ENCODE measurements at regions not wholly inside any gene's neighbourhood (a gene's known extent, or its start where the extent isn't known, plus 50 kb on each side); places are given as distances from the start of the nearest gene placed in this dataset.

- intact Hi-C loops (cut with DNase I, micrococcal nuclease), result no loop called here
- Histone ChIP-seq H3K9me3 (no peaks in the 10 kb centered on the region), H3K4me3 (no peak overlapping the region), H3K4me1 (ENCODE audit: low read depth) (no peaks in the 10 kb centered on the region), H3K36me3 (ENCODE audit: low read depth) (no peaks in the 10 kb centered on the region)
- DNase-seq (no peak), ATAC-seq (no peak)
- no peak for TF ChIP-seq CTCF (IDR thresholded peaks at IDR 0.05)
These were observed 135.0 kb downstream of the IRS1 start for GRCh38 chr2:226664661-226665060.

DNA sequence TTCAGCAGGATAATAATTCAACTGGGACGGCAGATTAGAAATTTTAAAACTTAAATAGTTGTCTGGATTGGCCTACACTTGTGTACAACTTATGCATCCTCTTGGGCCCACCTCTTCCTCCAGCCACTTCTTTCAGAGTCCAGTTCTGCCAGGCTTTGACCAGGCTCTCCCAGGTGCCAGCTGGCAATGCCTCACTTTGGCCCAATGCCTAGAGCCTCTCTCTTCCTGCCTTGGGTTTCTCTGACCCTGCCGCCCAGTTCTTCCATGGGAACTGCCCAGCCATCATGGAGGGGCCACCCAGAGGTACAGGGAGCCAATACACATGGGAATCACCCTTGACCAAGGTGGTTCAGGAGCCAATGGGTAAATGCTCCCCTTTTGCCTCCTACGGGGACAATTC lies 135.5 kb downstream of the IRS1 start:
- DNase-seq, result no peak
- H3K36me3 ChIP-seq (ENCODE audit: low read depth), result no peaks in the 10 kb centered on the region
- no peak for TF ChIP-seq CTCF (IDR thresholded peaks at IDR 0.05)
- ATAC-seq, result no peak
- no peaks in the 10 kb centered on the region for H3K9me3 ChIP-seq
- no peak overlapping the region for H3K4me3 ChIP-seq
- H3K4me1 ChIP-seq (ENCODE audit: low read depth), result no peaks in the 10 kb centered on the region
- intact Hi-C loops (cut with DNase I, micrococcal nuclease), result no loop called here

DNA sequence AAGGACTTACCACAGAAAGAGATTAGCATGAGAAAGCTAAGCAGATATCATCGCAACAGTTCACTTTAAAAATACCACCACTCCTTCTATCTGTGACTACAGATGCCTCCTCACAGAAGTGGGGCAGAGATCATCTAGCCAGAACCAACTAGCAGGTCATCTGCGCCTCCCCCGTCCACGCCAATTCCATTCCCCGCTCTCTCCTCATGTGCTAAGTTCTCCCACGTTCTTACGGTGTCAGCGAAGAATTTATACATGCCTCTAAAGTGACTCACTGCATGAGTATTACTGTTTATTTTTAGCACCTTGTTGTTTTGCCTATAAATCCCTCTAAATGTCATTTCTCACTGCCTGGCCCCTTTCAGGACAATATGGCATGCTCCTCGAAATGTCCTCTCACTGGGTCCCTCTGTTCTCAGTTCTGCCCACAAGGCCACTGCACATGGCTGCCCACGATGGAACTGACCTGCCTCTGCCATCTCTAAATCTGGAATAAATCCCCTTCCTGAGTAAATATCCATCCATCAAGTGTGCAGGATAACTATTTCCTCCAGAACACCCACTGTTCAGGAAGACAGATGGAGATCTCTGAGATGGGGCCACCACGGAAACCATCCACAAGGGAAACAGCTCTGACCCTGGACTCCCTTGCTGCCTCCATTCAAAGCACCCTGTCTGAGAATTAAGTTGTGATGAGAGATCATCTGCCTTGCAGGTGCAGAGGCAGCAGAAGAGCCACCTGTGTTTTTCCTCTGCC lies 137.7 kb downstream of the IRS1 start:
- no peak for TF ChIP-seq CTCF (IDR thresholded peaks at IDR 0.05)
- ATAC-seq (peak; percentile 34), DNase-seq (no peak)
- intact Hi-C loops (cut with DNase I, micrococcal nuclease), result no loop called here
- no peaks in the 10 kb centered on the region for H3K36me3 ChIP-seq (ENCODE audit: low read depth)
- no peaks in the 10 kb centered on the region for H3K4me1 ChIP-seq (ENCODE audit: low read depth)
- no peaks in the 10 kb centered on the region for H3K9me3 ChIP-seq
- no peak overlapping the region for H3K4me3 ChIP-seq

GRCh38 chr2:226660526-226660925 lies 139.1 kb downstream of the IRS1 start:
- Histone ChIP-seq H3K36me3 (ENCODE audit: low read depth) (no peaks in the 10 kb centered on the region), H3K4me3 (no peak overlapping the region), H3K4me1 (ENCODE audit: low read depth) (no peaks in the 10 kb centered on the region), H3K9me3 (no peaks in the 10 kb centered on the region)
- ATAC-seq (peak; percentile 44), DNase-seq (peak in 1 of 3 donors; percentile 44)
- TF ChIP-seq CTCF (IDR thresholded peaks at IDR 0.05), result no peak
- intact Hi-C loops (cut with DNase I, micrococcal nuclease), result no loop called here

GRCh38 chr2:226660124-226660523 lies 139.5 kb downstream of the IRS1 start:
- no peak overlapping the region for H3K4me3 ChIP-seq
- DNase-seq (no peak), ATAC-seq (no peak)
- H3K4me1 ChIP-seq (ENCODE audit: low read depth), result no peaks in the 10 kb centered on the region
- intact Hi-C loops (cut with DNase I, micrococcal nuclease), result no loop called here
- no peak for TF ChIP-seq CTCF (IDR thresholded peaks at IDR 0.05)
- no peaks in the 10 kb centered on the region for H3K36me3 ChIP-seq (ENCODE audit: low read depth)
- no peaks in the 10 kb centered on the region for H3K9me3 ChIP-seq
